ENCODE measurements at regions not wholly inside any gene's neighbourhood (a gene's known extent, or its start where the extent isn't known, plus 50 kb on each side); places are given as distances from the start of the nearest gene placed in this dataset.

- no peak for TF ChIP-seq CTCF (conservative IDR thresholded peaks at IDR 0.05)
- no peak for TF ChIP-seq ZFX (IDR thresholded peaks at IDR 0.05)
Observed at GRCh38 chr6:169981568-169981967, 230.1 kb downstream of the ERMARD start.

Measured in C4-2B (cell line).